Fibroblast of skin of left quadriceps (primary cell): ENCODE measurements at regions not wholly inside any gene's neighbourhood (a gene's known extent, or its start where the extent isn't known, plus 50 kb on each side); places are given as distances from the start of the nearest gene placed in this dataset.

ENCODE experiments used
- DNase-seq, 2 experiments: peaks; one replicate each; pipeline ENCODE4 v3.0.0-alpha.2; 2013; ENCODE audit warnings: low read depth in 2 of 2

DNA sequence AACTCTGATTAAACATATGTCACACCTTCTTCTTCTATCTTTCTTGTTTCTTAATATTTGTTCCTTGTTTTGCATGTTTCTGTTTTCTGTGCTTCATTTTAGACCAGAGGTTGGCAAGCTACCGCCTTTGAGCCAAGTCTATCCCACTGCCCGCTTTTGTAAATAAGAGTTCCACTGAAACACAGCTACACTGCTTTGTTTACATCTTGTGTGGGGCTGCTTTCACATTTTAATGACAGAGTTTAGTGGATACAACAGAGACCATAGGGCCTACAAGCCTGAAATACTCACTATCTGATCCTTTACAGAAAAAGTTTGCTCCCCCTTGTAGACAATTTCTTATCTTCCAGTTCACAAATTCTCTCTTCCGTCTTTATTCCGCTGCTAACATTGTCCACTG is 109.4 kb upstream of the SPACA1 start:
- no peak for DNase-seq

DNA sequence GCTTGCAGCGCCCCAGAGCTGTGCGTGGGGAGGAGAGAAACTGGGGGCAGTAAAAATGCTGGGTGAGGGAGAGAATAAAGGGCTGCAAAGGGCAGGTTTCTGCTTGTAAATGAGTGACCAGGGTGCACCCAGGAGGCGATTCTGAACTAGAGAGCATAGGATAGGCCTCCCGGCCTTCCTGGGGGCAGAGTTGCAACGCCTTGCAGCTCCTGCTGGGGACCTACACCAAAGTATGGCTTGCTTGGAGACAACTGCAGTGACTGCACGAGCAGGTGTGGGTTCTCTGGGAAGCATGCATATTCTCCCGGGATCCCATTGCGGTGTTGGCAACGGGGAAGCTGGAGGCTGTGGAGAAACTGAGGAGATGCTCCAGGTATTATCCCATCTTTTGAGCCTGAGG is 111.6 kb upstream of the SPACA1 start:
- no peak for DNase-seq

DNA sequence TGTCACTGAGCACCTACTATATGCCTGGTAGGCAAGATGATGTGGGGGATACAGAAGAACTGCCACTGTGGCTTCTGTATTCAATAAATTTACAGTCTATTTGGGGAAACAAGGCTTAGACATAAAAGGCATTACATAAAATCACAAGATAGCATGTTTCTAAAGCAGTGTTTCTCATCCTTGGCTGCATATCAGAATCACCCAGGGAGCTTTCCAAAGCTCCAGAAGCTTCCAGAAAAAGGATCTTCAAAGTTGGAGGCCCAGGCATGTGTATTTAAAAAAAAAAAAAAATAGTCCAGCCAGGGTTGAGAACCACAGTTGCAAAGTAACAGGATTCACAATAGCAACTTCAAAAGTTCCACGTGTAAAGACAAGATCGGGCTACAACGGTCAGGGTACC is 112.4 kb upstream of the SPACA1 start:
- DNase-seq: no peak

DNA sequence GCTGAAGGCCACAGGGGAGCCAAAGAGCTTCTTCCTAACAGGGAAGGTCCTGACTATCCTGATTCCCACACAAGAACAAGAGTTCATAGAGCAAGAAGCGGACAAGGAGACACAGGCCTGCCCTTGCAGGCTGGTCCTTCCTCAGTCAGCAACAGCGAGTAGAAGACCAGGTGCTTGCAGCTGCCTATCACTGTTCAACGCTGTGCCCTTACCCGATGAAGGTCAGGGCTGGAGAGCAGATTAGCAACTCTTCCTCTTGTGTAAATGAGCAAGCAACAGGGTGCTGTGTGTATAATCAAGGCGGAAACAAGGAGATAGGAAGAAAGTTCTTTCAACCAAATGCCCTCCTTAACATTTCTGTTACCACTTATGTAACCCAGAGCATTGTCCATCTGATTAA is 115.3 kb upstream of the SPACA1 start:
- DNase-seq: no peak

DNA sequence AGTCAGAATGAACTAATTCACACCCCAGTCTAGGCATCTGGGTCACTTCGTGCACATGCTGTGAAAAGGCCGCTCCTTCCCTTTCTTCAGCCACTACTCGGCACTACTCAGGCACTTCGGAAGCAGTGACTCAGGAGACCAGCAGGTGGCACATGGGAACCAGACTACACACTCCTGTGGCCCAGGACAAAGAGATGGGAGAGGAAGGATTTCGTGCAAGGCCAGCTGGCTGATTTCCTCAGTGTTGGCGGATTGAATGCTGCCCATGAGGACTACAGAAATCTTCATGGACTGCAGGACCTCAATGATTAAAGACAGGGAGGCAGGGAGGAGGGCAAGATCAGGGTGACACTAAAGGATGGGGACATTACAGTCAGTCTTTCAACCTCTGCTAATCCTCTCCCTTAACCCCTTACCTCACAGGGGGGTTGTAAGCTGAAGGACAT is 117.8 kb upstream of the SPACA1 start:
- peak; percentile 54 to 60 for DNase-seq

DNA sequence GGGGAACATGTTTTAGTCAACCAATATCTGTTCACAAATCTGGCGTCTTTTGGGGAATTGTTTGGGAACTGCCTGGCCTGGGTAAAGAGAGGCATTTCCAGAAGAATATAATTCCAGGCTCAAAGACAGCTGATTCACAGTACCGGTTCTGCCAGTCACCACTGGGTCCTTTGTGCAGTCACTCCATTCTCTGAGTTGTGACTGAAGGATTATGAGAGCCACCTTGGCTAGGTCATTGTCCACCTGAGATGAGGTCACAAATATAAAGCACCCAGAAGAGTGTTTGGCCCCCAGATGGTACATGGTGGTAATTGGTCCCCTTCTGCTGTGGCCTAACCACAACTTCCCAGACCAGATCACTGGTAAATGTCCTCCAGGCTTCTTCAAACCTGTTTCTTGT is 121.0 kb upstream of the SPACA1 start:
- no peak for DNase-seq

DNA sequence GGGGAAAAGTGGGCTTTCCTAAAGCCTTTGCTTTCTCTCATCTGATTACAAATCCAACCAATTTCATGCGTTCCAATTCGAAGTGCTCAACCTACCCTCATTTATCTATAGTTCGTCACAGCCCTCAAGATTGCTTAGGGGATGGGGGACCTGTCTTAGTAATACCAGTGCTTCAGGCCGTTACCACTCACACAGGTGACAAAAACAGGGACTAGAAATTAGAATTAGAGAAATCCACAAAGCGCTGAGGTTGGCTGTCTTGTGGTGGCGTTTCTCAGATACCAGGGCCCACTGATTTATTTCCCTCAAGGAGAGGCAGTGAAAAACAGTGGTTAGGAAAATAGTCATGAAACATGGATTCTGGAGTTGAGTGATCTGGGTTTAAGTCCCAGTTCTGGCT is 121.6 kb upstream of the SPACA1 start:
- no peak for DNase-seq

DNA sequence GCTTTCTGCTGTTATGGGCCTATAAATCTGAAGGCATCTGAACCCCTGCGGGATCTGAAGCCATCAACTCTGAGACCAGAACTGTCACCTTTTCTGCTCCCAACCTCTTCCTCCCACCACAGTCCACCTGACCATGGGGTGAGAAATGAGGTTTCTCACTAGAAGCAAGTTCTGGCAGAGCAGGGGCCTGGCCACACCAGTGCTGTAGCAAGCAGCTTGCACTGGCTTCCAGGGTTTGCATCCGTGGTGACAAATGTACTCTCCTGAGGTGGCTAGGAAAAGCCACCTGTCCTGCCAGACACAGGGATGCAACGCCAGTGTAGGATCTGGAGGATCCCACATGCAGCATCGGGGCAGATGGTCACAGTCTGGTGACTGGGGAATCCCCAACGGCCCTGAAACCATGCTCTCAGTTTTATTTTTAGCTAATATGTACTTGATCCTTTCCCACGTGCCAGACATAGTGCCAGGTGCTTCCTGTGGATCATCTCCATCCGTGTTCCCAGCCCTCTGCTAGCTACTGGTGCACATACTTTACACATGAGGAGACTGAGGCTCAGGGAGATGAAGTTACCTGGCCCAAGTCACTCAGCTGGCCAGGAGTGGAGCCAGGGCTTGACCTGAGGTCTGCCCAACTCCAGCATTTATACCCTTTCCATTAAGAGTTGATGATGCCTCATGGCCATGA is 122.1 kb upstream of the SPACA1 start:
- DNase-seq: no peak

DNA sequence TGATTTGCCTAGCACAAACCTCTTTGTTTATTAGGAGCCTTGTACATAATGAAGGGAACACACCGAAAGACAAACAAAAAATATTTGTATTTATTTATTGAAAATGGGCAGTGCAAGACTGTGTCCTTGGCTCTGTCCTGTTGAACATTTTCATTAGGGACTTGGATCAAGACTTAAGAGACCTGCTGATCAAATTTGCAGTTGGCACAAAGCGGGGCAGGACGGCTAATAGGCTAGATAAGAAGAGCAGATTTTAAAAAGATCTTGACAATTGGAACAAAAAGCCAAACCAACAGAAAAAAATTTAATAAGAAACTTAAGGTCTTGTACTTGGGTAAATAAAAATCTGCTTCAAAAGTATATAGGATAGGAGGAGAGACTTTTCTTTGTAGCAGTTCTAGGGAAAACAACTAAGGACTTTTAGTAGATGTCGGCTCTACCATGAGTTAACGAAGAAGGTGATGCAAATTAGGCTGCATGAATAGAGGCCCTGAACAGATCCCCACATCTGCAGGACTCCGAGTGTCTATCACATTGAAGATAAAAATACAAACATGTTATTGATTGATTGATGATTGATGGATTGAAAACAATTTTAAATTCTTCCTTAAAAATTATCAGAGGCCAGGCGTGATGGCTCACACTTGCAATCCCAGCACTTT is 124.1 kb upstream of the SPACA1 start:
- no peak for DNase-seq

DNA sequence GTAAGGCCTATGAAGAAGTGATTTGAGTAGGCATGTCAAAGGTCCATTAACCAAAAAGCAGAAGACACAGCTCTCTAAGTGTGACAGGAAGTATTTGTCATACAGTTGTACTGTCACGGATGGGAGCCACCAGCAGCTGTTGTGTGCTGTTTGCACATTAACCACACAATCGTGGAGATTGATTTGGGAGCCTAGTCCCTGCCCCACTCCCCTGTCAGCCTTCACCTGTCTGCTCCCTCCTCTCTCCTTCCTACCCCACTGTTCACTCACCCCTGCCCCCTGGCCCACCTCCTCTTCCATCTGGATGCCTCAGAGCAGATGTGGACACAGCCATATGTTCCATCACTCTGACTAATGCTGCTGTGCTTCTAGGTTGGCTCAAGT is 124.7 kb upstream of the SPACA1 start:
- DNase-seq: no peak

DNA sequence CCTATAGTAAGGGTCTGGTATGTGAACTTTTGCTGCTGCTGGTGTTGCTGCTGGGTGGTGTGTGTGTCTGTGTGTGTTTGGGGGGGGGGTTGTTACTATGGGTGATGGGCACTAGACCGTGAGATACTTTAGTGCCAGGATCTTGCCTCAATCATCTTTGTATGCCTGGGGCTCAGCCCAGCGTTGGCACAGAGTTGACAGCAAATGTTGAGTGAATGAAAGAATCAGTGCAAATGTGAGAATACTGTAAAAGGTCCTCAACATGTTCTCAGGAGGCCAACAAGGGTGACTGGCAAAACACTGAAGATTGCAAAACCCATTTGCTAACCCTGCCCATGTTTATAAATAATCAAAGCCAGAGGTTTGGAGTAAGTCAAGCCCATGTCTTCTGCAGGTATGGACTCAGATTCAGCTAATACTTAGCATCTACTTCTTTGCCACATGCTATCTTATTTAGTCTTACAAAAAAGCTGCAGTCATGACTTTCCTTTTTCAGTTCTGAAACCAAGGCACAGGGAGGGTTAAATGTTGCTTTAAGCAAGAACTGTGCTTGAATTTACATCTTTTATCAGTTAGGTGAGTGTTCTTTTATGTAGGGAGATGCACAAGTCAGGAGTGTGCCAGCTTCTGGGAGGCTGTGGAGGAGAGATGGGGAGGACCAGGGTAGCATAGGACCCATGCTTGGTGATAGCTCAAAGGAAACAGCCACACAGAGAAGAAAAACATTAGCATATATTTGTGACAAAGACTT is 125.3 kb upstream of the SPACA1 start:
- DNase-seq: no peak

DNA sequence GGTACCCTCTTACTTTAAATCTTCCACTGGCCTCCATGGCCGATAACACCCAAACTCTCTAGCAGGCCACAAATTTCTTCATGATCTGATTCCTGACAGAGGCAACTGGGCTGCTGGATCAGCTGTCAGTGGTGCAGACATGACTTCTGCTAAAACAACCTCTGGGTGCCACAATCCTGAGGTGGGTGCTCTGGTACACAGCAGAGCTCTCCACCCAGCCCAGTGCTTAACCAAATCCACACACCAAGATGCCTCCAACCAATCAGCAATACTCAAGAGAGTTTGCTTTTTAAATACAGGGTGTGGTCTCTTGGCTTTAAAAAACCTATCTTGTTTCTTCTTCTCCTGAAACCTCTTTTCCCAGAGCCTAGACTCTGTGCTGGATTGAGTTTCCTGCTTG is 126.6 kb upstream of the SPACA1 start:
- no peak for DNase-seq

DNA sequence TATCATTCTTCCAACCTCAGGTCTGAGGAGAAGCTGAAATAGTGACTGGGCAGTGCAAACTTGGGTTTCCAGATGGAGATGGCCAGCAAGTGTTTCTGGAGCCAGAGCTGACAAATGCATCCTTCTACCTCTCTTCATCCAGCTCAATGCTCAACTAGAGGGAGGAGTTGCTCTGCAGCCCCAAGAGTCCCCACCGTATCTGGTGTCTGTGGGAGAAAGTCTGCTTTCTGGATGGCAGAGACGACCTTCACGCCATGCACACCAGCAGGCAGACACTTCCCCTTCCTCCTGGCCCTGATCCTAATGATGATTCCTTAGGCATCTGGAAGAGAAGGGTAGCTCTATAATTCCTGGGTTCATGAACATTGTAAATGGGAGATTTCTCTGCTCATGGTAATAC is 127.4 kb upstream of the SPACA1 start:
- DNase-seq: no peak

DNA sequence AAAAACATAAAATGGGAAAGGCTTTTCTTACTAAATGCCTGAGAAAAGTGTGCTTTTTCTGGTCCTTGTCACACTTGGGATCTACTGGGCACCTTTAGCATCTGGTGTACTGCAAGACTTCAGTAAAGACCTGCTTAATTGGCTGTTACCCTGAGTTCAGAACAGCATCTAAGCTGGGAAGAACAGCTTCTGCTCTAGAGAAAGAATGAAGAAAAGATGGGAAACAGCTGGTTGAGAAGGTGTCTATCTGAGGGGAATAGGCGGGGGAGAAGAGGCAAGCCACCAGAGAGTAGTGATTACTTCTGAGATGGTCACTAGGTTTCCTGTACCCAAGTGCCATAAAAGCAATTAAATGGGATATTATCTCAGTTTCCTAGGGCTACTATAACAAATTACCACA is 128.2 kb upstream of the SPACA1 start:
- DNase-seq: no peak

DNA sequence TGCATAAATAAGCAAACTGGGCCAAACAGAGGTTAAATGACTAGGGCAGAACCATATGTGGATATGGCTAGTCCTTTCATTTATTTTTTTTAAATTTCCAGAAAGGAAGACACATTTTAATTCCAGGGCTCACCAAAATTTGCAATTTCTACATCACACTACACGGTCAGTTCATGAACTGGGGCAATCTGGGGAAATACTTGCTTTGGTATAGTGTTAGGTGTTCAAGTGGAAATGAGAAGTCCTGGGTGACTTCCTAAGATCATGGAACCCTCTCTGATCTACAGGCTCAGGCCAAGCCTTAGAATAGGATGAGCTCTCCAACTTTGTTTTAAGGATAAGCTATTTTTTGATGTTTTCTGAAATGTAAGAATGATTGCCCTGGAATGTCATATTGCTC is 128.6 kb upstream of the SPACA1 start:
- DNase-seq: no peak

DNA sequence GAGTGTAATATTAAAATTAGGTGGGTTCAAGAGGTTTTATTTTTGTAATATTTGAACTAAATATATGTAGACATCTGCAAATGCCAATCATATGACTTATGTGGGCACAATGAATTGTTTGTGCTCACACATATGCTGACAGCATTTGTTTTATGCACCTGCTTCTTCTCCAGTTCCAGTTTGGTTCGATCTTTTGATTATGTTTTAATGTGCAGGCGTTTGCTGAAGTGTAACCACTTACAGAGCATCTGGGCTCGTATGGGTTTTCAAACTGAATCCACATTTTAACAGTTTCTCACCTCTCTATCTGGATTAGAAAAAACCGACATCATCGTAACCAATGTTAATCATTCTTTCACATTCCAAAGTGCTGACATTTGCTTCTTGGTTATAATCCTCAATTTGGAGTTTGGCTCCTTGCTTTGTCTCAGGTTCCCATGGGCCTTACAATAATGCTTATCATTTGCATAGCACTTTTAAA is 129.1 kb upstream of the SPACA1 start:
- DNase-seq: no peak

DNA sequence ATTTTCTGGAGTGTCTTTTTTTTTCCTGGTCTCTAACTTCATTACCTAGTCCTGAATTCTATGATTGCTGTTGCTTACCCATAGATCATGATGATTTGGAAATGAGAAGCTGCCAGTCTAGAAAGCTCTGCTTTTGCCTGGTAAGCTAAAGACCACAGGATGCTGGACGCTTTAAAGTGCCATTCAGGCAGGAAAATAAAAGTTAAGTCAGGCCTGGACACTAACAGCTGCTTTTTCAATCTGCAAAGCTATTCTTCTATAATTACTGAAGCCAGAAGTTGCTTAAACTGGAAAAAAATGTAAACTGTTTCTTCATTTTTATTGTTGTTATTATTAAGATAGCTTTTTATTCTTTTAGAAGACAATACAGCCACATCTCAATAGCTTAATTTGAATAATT is 129.8 kb upstream of the SPACA1 start:
- no peak for DNase-seq

DNA sequence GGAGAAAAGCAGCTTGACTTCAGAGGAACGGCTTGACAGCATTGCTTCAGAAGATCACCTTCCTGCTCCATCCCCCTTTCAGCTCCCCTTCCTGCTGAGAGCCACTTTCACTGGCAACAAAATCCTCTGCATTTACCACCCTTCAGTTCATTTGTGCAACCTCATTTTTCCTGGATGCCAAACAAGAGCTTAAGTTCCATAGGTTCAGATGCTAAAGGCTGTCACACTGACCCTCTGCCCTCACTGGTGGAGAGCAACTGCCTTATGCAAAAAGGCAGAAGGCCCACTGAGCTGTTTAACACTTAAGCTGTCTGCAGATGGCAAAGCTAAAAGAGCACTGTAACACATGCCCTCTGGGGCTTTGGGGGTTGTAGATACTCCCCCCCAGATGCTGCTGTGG is 131.2 kb upstream of the SPACA1 start:
- DNase-seq: no peak

DNA sequence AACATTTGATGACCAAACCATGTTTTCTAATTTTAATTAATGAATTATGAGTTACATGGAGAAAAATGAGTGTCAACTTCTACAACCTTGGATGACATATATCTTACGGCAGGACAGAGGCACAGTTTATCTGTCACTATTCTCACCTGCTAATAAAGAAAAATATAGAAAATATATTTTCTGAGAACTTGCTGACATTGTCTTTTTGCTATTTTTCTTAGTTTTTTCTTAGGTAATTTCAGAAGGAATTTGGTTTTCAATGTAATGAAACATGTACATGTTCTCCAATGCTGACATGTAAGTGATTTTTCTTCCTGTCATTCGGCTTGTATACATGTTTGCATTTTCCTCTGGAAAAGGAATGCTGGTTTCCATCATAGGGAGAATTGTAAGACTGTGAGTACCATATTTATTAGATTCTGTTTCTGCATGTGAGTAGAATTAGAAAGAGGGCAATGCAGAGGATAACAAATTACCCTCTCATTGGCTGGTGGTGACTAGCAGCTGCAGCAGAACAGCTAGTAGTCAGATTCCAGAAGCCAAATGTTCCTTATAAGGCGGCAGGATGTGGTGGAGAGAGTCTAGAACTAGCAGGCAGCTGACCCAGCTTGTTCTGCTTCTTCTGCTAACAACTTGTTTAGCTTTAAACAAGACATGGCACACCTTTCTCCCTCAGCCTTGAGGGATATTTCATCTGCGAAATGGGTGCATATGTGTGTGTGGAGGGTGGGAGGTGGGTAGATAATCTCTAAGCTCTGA is 132.8 kb upstream of the SPACA1 start:
- DNase-seq: no peak

DNA sequence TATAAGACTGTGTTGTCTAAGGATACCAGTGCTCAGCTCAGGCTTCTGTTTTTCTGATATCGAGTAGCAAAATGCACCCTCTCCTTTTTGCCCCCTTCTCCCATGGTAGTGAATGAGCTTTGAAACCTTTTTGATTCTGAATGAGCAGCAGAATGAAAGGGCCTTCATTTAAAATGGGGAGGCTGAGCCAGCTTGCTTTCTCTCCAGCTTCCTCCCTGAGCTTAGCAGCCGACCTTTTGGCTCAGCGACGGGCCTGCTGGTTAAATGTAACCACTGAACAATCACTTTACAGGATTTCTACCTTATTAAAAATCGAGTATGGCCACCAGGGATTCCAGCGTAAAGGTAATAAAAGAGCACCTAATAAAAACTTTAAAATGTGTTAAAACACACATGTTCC is 133.7 kb upstream of the SPACA1 start:
- DNase-seq: no peak

DNA sequence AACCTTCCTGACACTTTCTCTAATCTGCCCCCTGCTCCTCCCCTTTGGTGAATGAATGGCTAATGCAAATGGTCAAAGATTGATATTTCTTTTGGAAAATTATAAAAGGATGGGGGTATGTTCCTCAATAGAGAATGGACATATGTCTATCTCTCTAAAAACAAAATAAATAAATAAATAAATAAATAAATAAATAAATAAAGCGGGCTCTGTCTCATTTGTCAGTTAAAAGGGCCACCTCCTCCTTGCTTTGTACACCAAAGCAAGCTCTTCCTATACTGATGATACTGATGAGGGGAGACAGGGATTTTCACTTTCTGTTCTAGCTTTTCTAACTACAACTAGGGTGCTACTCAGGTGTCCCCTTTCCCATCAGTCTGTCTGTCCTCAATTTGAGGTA is 135.5 kb upstream of the SPACA1 start:
- DNase-seq: no peak

DNA sequence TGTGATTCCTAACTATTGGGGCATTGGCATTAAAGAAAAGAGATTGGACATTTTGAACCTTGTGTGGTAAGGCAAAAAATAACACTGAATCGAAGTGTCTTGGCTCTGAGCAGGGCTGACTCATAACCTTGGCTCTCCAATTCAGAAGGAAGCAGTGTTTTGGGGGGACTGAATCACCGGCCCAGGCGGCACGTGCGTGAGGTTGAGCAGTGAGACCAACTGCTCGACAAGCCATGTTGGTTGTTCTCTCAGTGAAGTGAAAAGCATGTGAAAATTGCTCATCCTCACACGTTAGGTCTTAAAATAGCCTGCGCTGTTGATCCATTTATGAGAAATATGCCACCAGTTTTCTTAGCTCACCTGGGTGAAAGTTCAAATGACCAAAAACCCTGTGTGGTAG is 137.8 kb upstream of the SPACA1 start:
- DNase-seq: peak; percentile 45 to 49
